GM23338 (cell line): ENCODE measurements at regions not wholly inside any gene's neighbourhood (a gene's known extent, or its start where the extent isn't known, plus 50 kb on each side); places are given as distances from the start of the nearest gene placed in this dataset.

Experiments used
- CREB1 ChIP-seq: fragments of 250-450 bp; sonication (Bioruptor Pico); IDR thresholded peaks from 2 replicates; pipeline ENCODE4 v1.5.0; 2020; ENCODE audit warnings: low read depth, mild to moderate bottlenecking, moderate library complexity
- CTCF ChIP-seq, 2 experiments: fragments of 200-600 bp in 1 of 2; sonication (generic) in 1 of 2; conservative IDR thresholded peaks; 2 replicates each; pipeline versions ENCODE4 v1.5.1 to v1.6.1; 2016 to 2017; ENCODE audit warnings: antibody characterized with exemption in 2 of 2, low read depth in 2 of 2, mild to moderate bottlenecking in 2 of 2, moderate library complexity in 1 of 2
- EZH2 ChIP-seq: fragments of 200-600 bp; sonication (generic); IDR thresholded peaks from one replicate; pipeline ENCODE4 v1.8.0; 2017; ENCODE audit warnings: antibody characterized with exemption, mild to moderate bottlenecking, low read depth; ENCODE audit not compliant: unreplicated experiment
- EZH2phosphoT487 ChIP-seq: fragments of 200-600 bp; sonication (generic); IDR thresholded peaks from one replicate; pipeline ENCODE4 v1.8.1; 2018; ENCODE audit warnings: antibody characterized with exemption; ENCODE audit not compliant: unreplicated experiment
- JUNB ChIP-seq: IDR thresholded peaks from one replicate; pipeline ENCODE4 v1.6.1; 2016; ENCODE audit warnings: antibody characterized with exemption; ENCODE audit not compliant: unreplicated experiment
- NANOG ChIP-seq: IDR thresholded peaks from 2 replicates; pipeline ENCODE4 v1.6.1; 2016; ENCODE audit warnings: antibody characterized with exemption, borderline replicate concordance
- POLR2AphosphoS5 ChIP-seq: IDR thresholded peaks from 2 replicates; pipeline ENCODE4 v1.6.1; 2016; ENCODE audit warnings: antibody characterized with exemption, low read depth
- REST ChIP-seq: IDR thresholded peaks from one replicate; pipeline ENCODE4 v1.6.1; 2018; ENCODE audit warnings: antibody characterized with exemption; ENCODE audit not compliant: unreplicated experiment
- STAT1 ChIP-seq: IDR thresholded peaks from one replicate; pipeline ENCODE4 v1.6.1; 2016; ENCODE audit warnings: antibody characterized with exemption; ENCODE audit not compliant: unreplicated experiment
- ZNF331 ChIP-seq: fragments of 250-450 bp; sonication (Bioruptor Pico); IDR thresholded peaks from 2 replicates; pipeline ENCODE4 v1.5.0; 2020; ENCODE audit warnings: low read depth, mild to moderate bottlenecking, moderate library complexity
- TF ChIP-seq, protein P1 (sequence below): IDR thresholded peaks from 2 replicates; pipeline ENCODE4 v1.6.1; 2016; ENCODE audit warnings: antibody characterized with exemption

- TF ChIP-seq CTCF (conservative IDR thresholded peaks at IDR 0.05; ENCODE audit: low read depth in 2 of 2) (no peak), REST (no peak), ZNF331 (no peak), EZH2 (no peak), JUNB (no peak), POLR2AphosphoS5 (no peak), CREB1 (CRISPR knock-in tag) (no peak), EZH2phosphoT487 (no peak), NANOG (no peak), STAT1 (no peak)
- TF ChIP-seq, protein P1, sequence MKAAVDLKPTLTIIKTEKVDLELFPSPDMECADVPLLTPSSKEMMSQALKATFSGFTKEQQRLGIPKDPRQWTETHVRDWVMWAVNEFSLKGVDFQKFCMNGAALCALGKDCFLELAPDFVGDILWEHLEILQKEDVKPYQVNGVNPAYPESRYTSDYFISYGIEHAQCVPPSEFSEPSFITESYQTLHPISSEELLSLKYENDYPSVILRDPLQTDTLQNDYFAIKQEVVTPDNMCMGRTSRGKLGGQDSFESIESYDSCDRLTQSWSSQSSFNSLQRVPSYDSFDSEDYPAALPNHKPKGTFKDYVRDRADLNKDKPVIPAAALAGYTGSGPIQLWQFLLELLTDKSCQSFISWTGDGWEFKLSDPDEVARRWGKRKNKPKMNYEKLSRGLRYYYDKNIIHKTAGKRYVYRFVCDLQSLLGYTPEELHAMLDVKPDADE = no peak
Observed at GRCh38 chr1:195721210-195721971, 886.8 kb downstream of the KCNT2 start.
